Activated B cell treated with CpG ODN at 0.5 μM for 24 hours (primary cell): ENCODE measurements at regions not wholly inside any gene's neighbourhood (a gene's known extent, or its start where the extent isn't known, plus 50 kb on each side); places are given as distances from the start of the nearest gene placed in this dataset.

Experiments
- ATAC-seq: fragments of 200-7000 bp; cut with Tn5 transposase; one replicate; pipeline ENCODE4 v1.10.0; 2021; ENCODE audit warnings: low read depth, mild to moderate bottlenecking, moderate library complexity
- CTCF ChIA-PET: fragments of 350-600 bp; sonication (Branson Sonifier 250); formaldehyde crosslinking; loops from one replicate; lab custom pipeline; 2021; ENCODE audit warnings: antibody characterized with exemption; lab: Charles Lee
- POLR2A ChIA-PET: fragments of 350-600 bp; sonication (Branson Sonifier 250); formaldehyde crosslinking; loops from one replicate; lab custom pipeline; 2021; ENCODE audit warnings: antibody characterized with exemption; lab: Charles Lee
- DNase-seq: peaks from one replicate; pipeline ENCODE4 v3.0.0; 2022
- H3K27ac Mint-ChIP-seq: one replicate; pipeline ENCODE4 v1.8.0; 2020; ENCODE audit warnings: mixed read lengths
- H3K27me3 Mint-ChIP-seq: one replicate; pipeline ENCODE4 v1.8.0; 2021; ENCODE audit warnings: mixed read lengths
- H3K36me3 Mint-ChIP-seq: one replicate; pipeline ENCODE4 v1.8.0; 2021; ENCODE audit warnings: low read depth, mixed read lengths
- H3K4me1 Mint-ChIP-seq: one replicate; pipeline ENCODE4 v1.8.0; 2021; ENCODE audit warnings: mixed read lengths
- H3K4me3 Mint-ChIP-seq: one replicate; pipeline ENCODE4 v1.8.0; 2020; ENCODE audit warnings: mild to moderate bottlenecking, mixed read lengths
- H3K9me3 Mint-ChIP-seq: one replicate; pipeline ENCODE4 v1.8.0; 2020; ENCODE audit warnings: mixed read lengths
- CTCF ChIP-seq: fragments of 200-600 bp; IDR thresholded peaks from one replicate; pipeline ENCODE4 v1.8.0; 2022; ENCODE audit warnings: antibody characterized with exemption, mild to moderate bottlenecking
- intact Hi-C: fragments of 100-400 bp; cut with micrococcal nuclease; formaldehyde crosslinking; loops from one replicate; pipeline ENCODE4 v1.15.1; 2024

DNA sequence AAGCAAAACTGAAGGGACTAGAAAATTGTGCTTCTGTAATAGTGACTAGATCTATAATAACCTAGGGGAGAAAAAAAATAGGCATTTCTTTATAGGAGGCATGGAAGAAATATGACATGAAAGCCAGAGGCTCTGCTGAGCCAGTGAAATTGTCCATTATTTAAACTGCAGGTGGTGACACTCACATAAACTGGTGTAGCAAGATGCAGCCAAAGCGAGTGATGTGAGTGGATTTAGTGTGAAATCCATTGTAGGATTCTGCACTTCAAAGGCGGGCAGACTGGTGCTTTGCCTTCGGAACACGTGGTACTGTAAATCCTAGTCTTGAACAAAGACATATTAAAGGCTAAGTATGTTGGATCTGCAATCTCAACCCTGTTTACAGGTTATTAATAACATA, 361.9 kb downstream of the TBC1D4 start:
- ChIA-PET CTCF (no interaction called here), POLR2A (no interaction called here)
- no peaks in the 10 kb centered on the region for H3K9me3 Mint-ChIP-seq
- no peaks in the 10 kb centered on the region for H3K36me3 Mint-ChIP-seq
- no peaks in the 10 kb centered on the region for H3K27me3 Mint-ChIP-seq
- intact Hi-C loops: no loop called here
- ATAC-seq: no peak
- no peak overlapping the region for H3K4me3 Mint-ChIP-seq
- no peak overlapping the region for H3K27ac Mint-ChIP-seq
- no peaks in the 10 kb centered on the region for H3K4me1 Mint-ChIP-seq
- no peak for DNase-seq
- TF ChIP-seq CTCF: no peak

DNA sequence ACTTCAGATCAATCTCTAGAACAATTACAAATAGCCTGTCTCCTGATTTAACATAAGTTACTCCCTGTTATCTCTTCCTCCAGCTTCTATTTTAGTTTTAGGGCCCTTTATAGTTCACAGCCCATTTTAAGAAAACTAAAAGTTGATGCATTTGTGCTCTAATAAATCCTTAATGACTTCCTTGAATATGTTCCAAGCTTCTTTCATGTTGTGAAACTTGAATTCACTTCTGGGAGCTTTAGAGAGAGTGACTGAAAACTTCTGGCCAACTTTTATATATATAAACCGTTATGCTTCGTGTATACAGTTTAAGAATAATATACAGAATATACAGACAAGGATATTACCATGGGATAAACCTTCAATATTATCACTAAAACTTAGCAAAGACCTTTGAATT, 366.8 kb downstream of the TBC1D4 start:
- H3K36me3 Mint-ChIP-seq: no peaks in the 10 kb centered on the region
- H3K27ac Mint-ChIP-seq: no peak overlapping the region
- ChIA-PET POLR2A (no interaction called here), CTCF (no interaction called here)
- no peaks in the 10 kb centered on the region for H3K4me1 Mint-ChIP-seq
- ATAC-seq (no peak), DNase-seq (no peak)
- no peak overlapping the region for H3K4me3 Mint-ChIP-seq
- H3K9me3 Mint-ChIP-seq: peaks cover 3% of the 10 kb centered on the region
- TF ChIP-seq CTCF: no peak
- intact Hi-C loops: no loop called here
- H3K27me3 Mint-ChIP-seq: no peaks in the 10 kb centered on the region

DNA sequence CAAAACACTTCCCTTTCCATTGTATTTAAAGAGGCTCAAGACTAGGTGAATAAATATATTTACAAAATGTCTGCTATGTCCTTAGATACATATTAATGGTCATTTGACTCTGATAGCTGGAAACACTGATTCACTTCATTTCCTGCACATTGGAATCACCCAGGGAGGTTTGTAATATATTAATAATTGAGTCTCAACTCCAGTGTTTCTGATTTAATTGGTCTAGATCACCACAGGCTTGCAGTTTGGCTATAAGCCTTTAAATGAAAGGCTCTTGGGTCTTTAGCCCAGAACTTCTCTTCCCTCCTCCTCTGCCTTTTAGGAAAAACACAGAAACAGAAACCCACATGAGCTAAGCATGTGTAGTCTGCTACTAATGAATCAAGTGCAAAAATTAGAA, 378.0 kb downstream of the TBC1D4 start:
- CTCF ChIA-PET: no interaction called here

DNA sequence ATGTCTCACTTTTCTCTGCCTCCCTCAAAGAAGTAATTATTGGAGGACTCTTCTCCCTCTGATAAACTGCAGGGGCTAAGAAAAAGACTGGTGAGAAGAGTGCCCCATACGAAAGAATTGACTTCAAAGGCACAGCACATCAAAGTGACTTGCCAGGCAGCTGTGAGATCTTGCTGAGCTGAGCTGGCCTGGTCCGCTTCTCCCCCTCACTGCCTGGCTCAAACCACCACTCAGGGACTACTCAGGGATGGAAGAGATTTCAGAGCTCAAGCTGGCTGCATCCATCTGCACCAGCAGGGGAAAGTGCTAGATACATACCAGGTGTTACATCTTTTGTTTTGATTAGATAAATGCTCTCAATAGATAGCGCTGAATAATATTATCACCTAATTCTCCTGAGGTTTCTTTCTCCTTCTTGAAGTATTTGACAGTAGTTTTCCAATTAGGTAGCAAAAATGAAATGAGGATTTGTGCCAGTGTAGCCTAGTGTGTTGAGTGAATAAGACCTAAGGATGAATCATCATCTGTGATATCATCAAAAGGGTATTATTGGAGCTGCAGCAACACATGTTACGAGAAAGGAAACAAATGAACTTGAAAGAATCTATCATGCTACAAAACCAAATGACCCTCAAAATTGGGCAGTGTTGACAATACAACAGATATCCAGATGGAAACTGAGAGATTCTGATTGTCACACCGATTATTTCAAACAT, 379.8 kb downstream of the TBC1D4 start:
- ATAC-seq: no peak
- intact Hi-C loops: no loop called here
- DNase-seq: no peak
- CTCF ChIA-PET: no interaction called here
- H3K4me1 Mint-ChIP-seq: no peaks in the 10 kb centered on the region
- no peak overlapping the region for H3K4me3 Mint-ChIP-seq
- H3K36me3 Mint-ChIP-seq: no peaks in the 10 kb centered on the region
- POLR2A ChIA-PET: no interaction called here
- H3K9me3 Mint-ChIP-seq: peaks cover 2% of the 10 kb centered on the region
- H3K27me3 Mint-ChIP-seq: peaks cover 4% of the 10 kb centered on the region
- H3K27ac Mint-ChIP-seq: no peak overlapping the region
- no peak for TF ChIP-seq CTCF

More for the DNA sequence above, 378.0 kb downstream of the TBC1D4 start:
- H3K27ac Mint-ChIP-seq: no peak overlapping the region
- POLR2A ChIA-PET: no interaction called here
- H3K36me3 Mint-ChIP-seq: no peaks in the 10 kb centered on the region
- H3K4me1 Mint-ChIP-seq: no peaks in the 10 kb centered on the region
- intact Hi-C loops: no loop called here
- TF ChIP-seq CTCF: no peak
- H3K9me3 Mint-ChIP-seq: peaks cover 4% of the 10 kb centered on the region
- H3K4me3 Mint-ChIP-seq: no peak overlapping the region
- no peak for ATAC-seq
- peaks cover 4% of the 10 kb centered on the region for H3K27me3 Mint-ChIP-seq
- no peak for DNase-seq

DNA sequence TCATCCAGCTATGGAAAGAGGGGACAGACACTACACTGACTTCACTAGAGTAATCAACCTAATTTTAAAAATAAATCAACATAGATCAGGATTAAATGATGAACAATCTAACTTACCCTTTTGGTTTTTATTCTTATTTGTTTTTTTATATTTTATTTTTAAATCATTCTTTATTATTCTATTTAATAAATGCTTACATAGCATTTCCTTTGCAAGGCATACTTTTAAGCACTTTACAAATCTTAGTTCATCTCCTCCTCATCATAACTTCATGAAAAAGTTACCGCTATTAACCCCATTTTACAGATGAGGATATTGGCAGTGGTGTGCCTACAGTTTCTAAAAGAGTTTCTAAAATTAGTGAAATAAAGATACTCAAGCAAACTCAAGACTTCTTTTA, 380.6 kb downstream of the TBC1D4 start:
- Mint-ChIP-seq H3K4me3 (no peak overlapping the region), H3K4me1 (no peaks in the 10 kb centered on the region), H3K9me3 (peaks cover 2% of the 10 kb centered on the region), H3K27ac (no peak overlapping the region), H3K27me3 (peaks cover 4% of the 10 kb centered on the region), H3K36me3 (no peaks in the 10 kb centered on the region)
- no peak for TF ChIP-seq CTCF
- DNase-seq (no peak), ATAC-seq (no peak)
- intact Hi-C loops: no loop called here
- ChIA-PET POLR2A (no interaction called here), CTCF (no interaction called here)
